ENCODE measurements at regions not wholly inside any gene's neighbourhood (a gene's known extent, or its start where the extent isn't known, plus 50 kb on each side); places are given as distances from the start of the nearest gene placed in this dataset.

DNA sequence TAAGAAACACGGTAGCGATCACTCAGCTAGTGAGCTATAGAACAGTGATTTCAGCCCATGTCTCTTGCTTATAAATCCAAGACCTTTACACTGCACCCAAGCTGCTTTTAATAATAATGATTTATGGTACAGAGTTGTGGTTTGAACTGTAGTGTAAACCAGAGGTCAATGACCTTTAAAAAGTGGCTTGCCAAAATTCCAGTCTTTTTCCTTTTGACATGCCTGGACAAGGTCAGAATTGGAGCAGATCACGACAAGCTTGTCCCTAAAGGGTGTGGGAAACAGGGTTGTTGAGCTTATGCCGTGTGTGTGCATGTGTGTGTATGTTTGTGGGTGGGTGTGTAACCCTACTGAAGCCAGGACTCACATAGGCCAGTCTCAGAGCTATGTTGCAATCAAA lies 225.3 kb upstream of the CLINT1 start:
- DNase-seq: no peak

DNA sequence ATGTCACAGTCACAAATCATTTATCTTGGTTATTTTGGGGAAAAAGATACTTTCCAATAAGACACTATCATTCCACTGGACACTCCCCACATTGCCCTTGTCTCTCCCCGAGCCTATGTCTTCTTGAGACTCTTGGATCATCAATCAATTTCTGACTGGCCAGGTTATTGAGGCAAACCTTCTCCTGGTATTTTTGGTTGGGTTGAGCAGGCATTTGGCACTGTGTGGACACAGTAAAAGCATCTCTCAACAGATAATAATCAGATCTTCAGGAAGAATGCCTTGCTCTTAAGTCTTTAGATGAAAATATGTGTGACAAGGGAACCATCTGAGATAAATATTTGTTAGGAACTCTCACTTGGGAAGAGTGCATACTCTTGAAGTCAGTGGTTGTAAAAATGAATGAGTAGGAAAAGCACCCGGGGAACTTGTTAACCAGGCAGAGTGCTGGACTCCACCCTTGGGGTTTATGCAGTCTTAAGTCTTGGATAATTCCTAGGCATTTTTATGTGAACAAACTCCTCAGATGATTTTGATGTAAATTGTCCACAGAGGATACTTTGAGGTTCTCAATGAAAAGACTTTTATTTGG lies 223.8 kb upstream of the CLINT1 start:
- no peak for DNase-seq

DNA sequence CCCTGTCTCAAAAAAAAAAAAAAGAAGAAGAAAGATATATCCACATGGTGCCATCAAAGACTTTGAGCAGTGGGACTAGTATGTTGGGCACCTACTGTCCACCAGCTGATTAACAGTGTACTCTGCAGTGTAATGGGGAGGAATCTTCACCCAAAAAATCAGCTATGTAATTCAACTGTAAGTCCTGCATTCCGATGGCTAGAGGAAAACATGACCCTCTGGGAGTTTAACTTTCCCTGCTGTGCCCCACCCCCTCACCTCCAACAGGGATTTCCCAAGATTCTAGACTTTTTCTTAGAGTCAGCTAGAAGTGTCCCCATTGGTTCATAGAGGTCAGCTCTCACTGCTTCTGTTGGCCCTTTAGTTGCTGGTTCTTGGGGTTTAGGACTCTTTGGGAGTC lies 221.2 kb upstream of the CLINT1 start:
- no peak for DNase-seq

DNA sequence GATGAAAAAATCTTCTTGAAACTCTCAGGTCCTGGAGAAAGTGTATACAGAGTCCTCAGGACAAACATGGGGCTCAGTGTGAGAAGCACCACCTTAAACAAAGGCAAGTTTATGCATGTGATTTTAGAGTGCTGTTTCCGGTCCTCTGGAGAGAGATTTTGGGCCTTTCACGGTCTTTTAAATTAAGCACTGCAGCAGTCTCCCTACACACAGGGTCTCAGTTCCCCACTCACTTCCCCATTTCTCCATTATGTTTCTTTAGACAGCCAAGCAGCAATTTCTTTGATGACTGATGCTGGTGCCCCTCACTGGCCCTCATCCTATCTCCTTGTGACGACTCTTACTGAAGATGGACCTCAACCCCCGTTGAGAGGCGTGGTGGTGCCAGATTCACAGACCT lies 220.2 kb upstream of the CLINT1 start:
- DNase-seq: no peak

DNA sequence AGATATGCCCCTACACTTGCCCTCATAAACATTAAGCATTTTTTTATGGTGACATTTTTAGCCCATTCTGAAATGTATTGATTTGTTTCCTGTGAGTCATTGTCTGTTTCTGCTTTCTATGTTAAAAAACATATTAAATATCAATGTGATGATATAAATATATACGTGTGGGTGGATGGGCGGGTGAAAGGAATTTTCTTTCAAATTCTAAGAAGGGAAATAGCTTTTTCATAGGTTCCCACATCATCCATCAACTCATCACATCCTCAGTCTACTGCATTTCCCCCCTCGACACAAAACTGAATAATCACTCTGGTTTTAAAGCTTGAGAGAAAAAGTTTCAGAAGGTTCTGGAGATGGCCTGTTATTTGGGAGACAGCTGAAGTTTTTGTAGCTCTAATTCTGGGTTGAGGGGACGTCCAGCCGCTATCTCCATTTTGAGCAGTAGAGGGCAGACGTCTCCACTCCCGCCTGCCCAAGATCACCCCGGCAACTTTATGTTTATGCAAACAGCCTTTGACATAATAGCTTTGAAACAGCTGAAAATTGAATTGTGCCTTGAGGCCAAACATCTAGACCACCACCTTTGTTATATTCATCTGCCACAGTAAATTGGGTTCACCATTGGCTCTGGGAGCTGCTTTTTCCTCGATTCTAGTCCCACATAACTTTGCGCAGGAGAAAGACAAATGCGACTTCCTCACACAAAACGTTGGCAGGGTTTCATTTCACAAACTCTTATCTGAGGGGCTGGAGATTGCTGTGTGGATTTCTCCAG lies 216.2 kb upstream of the CLINT1 start:
- peak; percentile 36 for DNase-seq

DNA sequence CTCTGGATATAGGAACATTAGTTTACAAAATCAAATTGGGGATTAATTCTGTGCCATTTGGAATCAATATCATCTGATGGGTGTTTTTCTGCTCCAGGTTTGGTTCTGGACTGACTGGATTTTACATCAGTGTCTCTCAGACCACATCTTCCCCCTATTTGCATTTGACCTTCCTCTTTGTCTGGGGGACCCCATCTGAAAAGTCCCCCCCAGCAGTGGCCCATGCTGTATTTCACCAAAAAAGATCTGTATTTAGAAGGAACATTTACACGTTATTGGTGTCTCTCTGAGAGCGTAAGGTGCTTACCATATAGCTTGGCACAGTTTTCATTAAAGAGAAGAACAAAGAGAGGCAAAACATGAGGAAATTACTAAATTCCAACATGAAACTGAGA lies 215.6 kb upstream of the CLINT1 start:
- DNase-seq: no peak

DNA sequence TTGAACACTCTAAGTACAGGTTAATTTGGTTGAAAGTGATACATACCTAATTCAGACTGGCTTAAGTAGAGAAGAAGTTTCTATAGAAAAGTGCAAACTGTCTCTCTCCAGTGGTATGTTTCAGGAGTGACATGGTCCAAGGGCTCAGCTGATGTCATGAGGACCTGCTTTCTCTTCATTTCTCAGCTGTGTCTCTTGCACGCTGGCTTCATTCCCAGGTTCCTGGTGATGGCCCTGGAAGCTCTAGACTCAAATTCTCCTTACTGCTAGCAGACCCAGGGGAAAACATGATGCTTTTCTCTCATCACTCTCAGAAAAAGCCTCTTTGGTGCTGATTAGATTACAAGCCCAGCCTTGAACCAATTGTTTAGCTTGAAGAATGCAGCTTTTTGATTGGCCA lies 211.9 kb upstream of the CLINT1 start:
- no peak for DNase-seq

DNA sequence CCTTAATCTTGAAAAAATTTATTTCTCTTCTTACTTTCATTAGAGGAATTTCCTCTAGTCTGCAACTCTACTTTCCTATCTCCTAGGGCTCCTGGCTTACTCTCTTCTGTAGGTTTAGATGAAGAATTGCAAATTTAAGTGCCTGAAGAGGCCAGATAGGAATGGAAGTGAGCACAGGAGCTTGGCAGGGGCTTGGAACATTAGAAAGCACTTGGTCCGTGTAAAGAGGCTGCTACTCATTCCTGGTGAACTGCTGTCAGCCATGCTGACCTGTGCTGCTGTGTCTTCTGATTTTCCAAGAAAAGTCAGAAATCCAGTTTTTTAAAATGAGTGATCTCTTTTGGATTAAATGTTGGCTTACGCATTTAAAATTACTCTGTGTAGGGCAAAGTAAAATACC lies 210.9 kb upstream of the CLINT1 start:
- DNase-seq: no peak

DNA sequence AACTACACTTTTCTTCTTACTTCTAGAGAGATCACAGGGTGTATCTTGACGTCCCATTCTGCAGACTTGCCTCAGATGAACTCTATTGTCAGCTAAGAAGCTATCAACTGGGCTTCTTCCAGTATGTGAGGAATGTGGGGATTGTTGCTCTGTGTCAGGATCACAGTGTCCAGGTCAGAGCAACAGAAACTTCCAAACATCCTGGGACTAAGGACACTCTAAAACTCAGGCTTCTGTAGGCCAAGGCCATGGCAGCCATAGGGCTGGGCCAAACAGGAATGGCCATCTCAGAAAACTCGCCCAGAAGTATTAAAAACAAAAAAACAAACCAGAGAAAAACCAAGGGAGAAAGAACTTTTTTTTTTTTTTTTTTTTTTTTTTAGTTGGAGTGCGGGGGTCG lies 210.0 kb upstream of the CLINT1 start:
- DNase-seq: no peak

DNA sequence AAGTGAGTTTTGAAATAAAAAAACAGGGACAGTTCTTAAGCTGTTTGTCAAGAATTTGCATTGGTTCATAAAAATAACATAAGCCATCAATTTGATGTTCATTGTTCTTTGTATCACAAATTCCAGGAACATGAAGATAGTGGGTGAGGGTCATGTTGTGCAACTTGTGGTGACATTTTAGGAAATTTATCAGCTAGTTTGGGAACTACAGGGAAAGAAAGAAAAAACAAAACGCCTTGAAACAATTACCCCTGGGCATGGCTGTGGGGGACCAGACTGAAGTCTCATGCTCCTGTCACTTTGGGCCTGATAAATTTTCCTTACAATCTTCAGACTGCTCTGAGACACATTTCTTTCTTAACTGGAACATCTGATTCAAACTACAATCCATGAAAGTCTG lies 207.1 kb upstream of the CLINT1 start:
- DNase-seq: no peak

DNA sequence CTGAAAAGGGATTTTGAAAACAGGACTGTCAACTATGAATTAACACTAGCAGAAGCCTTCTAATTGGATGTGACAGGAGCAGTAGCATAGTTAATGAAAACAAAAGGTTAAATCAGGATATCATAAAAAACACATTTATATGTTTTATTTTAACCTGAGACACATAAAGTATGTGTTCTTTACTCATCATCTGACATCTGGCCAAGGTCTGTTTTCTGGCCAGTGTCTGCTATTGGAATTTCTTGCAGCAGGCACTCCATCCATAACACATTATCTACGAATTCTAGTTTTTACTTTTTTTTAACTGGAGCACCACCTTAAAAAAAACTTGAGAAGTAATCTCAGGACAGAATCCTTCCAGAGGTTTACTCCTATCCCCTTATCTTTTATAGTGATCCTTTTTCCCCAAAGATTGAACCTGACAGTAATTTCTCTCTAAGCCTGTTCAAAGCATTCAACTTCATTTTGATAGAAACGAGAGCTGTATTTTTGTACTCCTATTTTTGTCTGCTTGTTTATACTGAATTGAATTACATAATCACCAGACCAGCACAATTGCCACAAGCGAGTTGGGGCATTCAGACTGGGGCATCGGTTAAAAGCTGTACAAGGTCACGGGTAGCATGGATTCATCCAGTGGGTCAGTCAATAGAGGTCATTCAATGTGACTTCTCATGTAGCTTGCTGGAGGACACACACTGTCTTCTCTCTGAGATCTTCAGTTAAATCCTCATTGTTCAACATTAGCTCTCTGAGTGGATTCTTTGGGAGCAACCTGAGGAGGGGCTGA lies 205.6 kb upstream of the CLINT1 start:
- DNase-seq: no peak

DNA sequence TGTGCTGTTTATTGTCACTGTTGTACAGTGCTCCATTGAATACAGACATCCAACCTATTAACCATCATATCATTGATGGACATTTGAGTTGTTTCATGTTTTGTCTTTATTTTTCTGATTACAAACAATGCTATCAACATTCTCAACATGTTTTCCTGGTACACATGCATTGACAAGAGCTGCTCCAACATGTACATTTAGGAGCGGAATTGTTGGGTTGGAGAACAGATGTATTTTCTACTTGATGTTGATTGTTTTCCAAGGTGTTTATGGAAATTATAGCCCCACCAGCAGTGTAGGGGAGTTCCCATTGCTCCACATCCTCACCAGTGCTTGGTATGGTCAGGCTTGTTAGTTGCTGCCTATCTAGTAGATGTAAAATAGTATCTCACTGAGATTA lies 204.1 kb upstream of the CLINT1 start:
- DNase-seq: no peak

DNA sequence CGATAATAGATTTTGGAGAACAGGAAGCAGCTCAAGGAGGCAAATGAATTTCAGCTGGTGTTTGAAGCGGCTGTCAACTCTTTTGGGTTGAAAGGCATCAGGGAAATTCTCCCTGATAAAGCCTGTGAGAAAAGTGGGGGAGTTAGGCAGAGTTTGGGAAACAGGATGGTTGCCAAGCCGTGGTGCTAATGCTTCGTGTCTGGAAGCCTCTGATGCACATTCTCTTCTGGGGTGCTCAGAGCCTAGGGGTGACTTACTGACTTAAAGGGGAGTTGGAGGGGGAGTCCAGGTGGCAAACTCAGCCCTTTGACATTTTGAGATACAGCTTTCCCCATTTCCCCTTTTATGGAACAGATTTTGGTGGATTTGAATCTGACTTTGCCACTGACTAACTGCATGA lies 202.5 kb upstream of the CLINT1 start:
- no peak for DNase-seq

DNA sequence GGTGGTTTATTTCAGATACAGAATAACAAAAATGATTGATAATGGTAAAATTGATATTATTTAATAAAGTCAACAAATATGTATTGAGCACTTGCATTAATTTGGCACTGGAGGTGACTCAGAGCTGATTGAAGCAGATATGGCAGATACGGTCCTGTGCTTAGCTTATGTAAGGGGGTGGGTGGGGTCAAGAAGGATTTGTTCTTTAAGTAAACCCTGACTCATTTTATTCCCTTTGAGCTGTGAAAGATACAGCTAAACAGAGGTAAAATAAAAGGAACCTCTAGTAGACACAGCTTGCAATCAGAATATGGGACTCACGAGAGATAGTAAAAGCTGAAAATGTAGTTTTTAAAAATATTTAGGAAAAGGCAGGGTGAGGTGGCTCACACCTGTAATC lies 201.3 kb upstream of the CLINT1 start:
- no peak for DNase-seq

DNA sequence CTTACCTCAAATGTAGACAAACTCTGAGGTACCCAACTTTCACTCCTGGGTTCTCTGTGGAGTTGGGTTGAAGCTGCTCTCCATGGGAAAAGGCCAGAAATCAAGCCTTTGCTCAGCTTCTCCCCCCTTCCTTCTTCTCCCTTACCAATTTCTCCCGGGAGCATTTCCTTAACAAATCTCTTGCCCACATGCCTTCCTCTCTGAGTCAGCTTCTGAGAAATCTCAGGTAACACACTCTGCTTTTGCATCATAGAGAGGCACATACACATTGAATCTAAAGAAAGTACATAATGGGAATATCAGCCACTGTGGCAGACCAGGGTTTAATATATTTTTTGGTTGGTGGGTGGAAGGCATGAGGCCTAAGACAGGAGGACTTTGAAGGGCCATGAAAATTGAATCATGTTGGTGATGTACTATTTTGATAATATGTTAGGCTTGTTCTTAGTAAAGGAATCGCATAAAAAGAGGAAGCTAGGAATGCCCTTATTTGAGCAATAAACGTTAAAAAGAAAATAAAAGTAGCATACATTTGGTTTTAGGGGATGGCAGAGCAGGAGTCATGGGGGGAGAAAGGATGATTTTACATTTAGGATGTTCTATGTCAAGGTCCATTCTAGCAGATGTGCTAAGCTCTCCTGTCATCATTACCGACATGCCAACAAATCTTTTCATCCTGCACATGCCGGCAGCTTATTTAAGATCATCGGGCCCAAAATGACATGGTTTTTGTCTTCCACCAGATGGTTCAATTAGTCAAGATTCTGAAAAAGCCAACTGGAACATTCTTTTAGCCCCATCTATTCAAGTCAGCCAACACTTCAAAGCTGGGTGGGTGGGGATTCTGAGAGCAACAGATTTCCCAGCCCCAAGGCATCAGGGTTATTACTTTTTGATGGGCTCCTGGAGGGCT lies 199.5 kb upstream of the CLINT1 start:
- DNase-seq: no peak

DNA sequence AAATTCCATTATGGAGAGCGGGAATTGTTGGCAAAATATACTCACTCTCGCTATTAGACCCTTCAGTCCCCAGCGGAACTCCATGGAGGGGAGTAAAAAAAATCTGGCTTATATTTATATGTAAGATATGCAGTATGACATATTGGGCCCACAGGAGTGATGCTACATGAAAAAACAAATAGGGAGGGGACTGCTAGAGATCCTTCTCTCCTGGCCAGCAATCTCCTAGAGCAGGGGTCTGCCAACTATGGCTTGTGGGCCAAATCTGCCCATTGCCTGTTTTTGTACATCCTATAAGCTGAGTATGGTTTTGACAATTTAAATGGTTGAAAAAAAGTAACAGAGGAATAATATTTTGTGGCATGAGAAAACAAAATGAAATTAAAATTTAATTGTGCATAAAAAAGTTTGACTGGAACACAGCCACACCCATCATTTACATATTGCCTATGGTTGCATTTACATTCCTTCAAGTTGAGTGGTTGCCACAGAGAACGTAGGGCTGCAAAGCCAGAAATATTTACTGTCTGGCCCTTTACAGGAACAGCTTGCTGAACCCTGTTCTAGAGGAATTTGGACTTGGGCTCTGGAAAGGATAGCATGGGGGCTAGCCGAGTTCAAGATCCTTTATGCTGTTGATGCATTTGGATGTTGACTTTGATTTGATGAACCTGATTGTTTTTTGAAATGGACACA lies 197.3 kb upstream of the CLINT1 start:
- no peak for DNase-seq

DNA sequence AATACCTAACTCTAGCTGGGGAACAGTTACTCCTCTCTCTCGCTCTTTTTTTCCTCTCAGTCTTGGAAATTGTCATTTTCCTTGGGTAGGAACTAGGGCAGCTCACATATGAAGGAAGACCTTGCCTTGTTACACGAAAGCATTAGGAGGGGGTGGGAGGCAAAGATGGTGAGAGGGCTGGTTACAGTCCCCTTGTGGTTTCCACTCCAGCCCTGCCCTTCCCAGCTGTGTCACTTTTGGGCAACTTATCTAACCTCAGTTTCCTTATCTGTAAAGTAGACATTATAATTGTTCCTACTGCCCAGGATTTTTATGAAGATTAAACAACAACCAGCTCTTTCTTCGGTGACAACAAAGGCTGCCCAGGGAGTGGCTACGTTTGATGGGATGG lies 196.2 kb upstream of the CLINT1 start:
- no peak for DNase-seq

DNA sequence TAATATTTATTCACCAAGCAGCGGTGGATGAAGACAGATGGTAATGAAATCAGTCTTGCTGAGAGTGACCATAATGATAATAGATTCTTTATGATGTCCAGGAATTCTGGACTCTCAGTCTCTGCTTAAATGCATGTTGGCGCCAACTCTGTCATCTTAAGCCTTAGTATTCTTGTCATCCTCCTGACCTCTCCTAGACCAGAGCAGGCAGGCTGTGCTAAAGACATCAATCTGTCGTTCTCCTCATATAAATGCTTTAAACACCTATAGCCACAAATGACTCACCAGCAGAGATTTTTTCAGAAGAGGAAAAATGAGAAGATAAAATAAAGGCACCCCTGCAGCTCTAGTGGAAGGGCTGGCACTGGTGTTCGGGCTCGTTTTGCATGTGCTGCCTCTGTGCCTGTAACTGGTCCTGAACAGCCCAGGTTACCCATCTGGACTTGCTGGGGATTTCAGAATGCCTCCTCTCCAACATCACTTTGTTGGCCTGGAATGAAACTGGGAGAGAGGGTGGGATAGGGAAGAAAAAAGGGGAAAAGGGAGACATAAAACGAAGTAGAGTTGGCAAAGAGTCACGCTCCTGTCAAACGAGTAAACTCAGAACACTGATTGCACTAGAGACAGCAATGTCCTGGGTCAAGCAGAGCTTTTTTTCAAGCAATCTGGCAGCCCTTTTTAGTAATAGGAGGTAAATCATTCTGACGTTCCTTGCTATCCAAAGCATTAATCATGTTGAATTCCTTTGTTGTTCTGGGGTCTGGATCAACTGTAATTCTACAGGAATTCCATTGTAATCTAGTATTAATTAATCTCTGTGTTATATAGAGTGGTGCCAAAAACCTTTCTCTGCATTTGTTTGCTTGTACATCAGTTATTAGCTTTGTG lies 195.5 kb upstream of the CLINT1 start:
- DNase-seq: no peak

DNA sequence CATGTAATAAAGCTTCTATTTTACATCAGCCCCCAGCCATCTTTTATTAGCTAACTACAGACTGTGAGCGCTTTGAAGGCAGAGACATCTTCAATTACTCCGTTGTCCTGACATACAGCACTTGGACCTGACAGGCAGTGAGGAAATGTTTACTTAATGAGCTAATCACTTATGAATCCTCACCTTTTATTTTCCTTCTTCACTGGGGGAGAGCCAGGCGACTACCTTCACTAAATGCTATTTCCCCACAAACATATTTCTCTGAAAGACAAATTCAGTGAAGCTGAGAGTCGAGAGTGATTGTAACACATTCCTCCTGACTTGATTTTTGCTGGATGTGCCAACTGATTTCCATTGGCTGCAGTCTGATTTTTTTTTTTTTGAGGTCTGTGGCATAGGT lies 192.1 kb upstream of the CLINT1 start:
- DNase-seq: no peak

DNA sequence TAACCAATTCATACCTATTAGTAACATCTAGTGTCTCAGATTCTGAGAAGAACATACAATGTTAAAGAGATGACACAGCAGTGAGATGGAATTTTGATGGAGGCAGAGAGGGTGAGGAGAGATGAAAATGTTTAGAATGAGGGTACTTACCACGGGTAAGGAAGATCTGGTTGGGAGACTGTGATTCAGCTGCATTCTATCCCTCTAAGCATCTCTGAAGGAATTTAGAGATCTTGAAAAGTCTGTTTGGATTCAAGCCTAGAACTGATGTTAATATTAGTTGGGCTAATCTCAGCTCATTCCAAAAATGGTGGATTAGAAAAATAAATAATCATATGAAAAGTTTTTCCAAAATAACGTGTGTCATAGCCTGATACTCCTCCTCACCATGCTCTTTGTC lies 191.5 kb upstream of the CLINT1 start:
- DNase-seq: no peak

DNA sequence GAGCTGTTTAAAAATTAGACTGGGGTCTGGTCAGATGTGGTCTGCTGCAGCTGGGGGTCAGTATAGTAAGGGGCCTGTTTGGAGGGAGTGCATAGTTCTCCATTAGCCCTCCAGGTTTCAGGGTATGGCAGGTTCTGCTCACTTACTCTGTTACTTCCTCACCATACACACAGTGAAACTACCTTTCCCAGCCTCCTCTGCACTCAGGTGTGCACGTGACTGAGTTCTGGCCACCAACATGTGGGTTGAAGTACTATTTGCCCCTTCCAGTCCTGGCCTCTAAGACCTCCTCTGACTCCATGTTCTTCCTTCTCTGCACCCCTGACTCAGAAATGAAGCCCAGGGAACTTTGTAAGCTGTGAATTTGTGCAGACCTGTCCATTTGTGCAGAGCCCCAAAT lies 190.5 kb upstream of the CLINT1 start:
- no peak for DNase-seq

DNA sequence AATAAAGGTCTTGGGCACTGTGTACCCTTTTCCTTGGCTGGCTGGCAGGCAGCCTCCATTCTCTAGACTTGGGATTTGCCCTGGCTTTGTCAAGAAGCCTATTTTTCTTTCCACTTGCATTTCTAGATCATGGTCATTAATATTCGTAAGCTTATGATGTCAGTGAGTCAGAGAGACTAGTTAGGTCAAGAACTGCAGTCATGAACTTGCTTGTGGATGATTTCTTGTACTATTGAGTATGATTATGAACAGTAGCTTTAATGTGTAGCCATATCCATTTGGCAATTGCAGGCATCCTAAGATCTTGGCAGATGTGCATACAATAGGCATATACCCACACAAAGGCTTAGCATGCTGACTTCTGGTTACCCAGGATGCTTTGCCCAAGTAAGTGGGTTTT lies 186.8 kb upstream of the CLINT1 start:
- DNase-seq: no peak

Data from NCI-H1436 treated with DMSO at 0.1 percent for 48 hours (cell line).